ENCODE measurements at regions not wholly inside any gene's neighbourhood (a gene's known extent, or its start where the extent isn't known, plus 50 kb on each side); places are given as distances from the start of the nearest gene placed in this dataset.

DNA sequence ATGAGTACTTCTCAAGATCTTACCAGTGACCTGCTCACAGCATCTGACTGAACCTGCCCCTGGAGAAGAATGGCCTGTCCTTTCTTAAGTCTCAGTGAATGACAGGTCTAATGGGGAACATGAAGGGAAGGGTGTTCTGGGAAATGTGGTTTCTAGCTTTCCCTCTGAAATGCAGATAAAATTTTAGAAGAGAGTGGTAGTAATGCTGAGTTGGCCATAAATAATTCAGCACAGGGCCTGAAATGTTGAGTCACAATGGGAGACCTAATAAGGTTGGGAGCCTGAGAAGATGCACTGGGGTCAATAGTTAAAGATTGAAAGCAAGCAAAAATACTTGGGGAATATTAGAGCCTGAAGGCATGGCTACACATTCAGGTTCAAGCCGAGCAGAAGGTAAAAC, 214.9 kb upstream of the ARHGAP24 start:
- no peak for DNase-seq (ENCODE audit: low read depth)

DNA sequence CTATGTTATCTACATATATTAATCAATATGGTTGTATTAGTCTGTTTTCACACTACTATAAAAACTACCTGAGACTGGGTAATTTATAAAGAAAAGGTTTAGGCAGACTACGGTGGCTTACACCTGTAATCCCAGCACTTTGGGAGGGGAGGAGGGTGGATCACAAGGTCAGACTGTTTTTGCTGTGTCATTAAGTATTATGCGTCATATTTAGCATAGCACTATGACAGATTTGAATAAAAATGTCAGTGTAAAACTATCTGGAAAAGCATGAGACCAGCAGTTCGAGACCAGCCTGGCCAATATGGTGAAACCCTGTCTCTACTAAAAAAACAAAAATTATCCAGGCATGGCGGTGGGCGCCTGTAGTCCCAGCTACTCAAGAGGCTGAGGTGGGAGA, 209.7 kb upstream of the ARHGAP24 start:
- DNase-seq (ENCODE audit: low read depth) = no peak

DNA sequence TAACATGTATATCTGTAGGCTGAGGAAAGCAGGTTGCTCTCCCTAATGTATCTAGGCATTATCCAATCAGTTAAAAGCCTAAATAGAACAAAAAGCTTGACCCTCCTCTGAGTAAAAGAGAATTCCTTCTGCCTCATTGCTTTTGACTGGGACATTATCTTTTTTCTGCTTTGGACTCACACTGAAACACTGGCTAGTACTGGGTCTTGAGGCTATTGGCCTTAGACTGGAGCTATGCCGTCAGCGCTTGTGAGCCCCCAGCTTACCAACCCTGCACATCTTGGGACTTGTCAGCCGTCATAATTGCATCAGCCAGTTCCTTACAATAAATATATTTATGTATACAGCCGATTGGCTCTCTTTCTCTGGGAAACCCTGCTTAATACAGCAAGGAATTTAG, 206.8 kb upstream of the ARHGAP24 start:
- DNase-seq (ENCODE audit: low read depth) = no peak

DNA sequence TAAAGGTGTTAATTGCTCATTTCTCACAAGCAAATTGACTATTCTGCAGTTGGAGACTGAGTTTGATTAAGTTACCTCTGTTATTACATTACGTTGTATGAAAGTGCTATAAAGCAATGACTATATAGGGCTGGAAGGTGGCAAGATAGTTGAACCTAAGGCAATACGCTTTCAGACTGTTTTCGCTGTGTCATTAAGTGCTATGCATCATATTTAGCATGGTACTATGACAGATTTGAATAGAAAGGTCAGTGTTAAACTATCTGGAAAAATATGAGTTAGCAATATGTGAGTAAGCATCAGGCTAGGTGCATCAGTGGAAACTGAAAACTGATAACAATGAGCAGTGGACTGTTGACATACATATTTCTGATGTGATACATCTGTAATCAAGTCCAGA, 206.0 kb upstream of the ARHGAP24 start:
- DNase-seq (ENCODE audit: low read depth) = no peak

DNA sequence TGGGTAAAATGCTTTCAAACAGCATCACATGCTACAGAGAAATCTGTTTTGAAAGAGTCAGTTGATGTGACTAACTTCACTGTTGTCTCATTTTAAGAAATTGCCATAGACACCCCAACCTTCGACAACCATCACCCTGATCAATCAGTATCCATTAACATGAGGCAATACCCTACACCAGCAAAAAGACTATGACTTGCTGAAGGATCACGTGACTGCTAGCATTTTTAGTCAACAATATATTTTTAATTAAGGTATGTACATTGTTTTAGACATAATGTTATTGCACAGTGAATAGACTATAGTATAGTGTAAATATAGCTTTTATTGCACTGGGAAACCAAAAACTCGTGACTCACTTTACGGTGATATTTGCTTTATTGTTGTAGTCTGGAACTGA, 200.0 kb upstream of the ARHGAP24 start:
- no peak for DNase-seq (ENCODE audit: low read depth)

DNA sequence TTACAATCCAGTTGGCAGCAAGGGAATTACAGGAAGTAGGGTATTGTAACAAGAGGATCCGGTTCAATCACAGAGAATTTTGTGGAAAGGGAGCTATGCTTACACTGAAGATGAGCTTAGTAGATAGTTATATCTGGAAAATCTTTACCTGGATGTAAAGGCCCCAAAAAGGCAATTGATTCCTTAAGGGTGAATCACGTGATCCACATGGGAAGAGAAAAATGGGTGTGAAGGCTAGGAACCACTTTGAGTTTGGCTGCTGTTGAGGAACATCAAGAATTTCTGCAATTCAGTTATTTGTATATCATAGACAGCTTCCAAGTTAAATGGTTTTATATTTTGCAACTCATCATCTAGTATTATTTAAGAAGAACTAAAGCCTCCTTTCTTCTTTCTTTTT, 194.0 kb upstream of the ARHGAP24 start:
- DNase-seq (ENCODE audit: low read depth) = no peak

DNA sequence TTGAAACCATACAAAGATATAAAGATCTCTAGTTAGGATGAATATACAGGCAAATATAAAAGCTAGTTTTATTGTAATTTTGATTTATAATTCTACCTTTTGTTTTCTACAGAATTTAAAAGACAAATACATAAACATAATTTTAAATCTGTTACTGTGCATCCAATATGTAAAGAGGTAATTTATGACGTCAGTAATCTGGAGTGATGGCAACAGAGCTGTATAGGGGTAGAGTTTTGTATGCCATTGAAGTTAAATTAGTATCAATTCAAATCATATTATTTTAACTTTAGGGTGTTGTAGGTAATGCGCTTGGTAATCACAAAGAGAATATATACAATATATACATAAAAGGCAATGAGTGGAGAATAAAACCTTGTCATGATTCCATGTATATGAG, 183.7 kb upstream of the ARHGAP24 start:
- DNase-seq (ENCODE audit: low read depth) = no peak

DNA sequence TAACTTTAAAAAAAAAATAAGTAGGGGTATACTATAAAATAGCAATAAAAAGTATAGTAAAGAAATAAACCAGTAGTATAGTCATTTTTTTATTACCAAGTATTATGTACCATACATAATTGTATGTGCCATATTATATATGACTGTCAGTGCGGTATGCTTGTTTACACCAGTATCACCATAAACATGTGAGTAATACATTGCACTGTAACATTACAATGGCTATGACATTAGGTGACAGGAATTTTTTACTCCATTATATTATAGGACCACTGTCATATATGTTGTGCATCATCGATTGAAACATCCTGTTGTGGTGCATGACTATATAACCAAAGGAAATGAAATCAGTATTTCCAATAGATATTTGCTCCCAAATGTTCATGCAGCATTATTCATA, 176.9 kb upstream of the ARHGAP24 start:
- DNase-seq (ENCODE audit: low read depth) = no peak

DNA sequence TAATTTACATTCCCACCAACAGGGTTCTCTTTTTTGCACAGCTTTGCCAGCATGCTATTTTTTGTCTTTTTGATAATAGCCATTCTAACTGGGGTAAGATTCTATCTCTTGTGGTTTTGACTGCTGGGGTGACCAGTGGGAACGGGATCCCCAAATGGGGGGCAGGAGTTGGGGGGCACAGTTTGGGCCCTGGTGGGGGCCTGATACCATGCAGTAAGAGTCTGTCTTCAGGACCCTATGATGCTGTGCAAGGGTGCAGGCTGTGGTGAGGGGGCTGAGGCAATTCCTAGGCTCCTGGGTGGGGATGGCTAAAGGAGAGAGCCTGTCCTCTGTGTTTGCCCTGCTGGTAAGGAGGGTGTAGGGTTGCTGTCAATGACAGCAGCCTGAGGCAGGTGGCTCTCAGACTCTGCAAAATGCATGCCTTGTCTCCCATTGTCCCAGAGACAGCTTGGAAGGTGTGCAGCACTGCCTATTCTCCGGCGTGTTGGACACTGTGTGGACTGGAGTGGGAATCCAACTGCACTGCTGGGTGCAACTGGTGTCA, 172.7 kb upstream of the ARHGAP24 start:
- no peak for DNase-seq (ENCODE audit: low read depth)

DNA sequence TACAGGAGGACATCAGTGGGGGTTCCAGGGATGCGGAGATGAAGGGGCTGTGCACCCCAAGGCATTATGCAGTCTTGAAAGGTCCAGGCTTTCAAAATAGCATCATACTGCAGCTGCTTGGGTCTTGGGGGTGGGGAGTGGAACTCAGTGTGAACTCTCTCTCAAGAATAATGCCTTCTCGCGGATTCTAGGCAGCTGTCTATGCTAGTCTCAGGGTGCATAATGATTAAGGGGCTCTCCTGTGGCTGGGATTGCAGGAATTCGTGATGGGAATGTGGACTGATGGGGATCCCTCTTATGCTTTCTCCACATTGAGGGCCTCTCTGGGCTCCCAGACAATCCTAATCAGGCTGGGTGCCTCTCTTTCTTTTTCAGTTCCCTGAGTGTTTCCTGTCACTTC, 172.2 kb upstream of the ARHGAP24 start:
- no peak for DNase-seq (ENCODE audit: low read depth)

DNA sequence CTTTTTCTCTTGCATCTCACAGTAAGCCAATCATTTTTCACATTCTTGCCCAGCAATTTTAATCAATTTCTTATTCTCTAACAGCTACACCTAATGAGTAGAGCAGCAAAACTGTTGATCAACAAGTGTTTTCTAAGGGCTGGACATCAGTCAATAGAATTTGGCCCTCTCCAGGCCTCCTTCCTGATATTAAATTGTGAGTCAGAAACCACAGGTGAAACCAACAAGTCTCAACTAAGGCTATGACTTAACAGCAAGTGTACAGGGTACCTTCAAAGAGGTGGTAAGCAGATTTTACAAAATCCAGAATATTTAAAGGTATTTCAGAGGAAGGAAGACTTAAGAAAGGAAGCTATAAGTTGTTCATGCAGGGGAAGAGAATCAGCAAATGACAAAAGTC, 156.5 kb upstream of the ARHGAP24 start:
- DNase-seq (ENCODE audit: low read depth) = no peak

DNA sequence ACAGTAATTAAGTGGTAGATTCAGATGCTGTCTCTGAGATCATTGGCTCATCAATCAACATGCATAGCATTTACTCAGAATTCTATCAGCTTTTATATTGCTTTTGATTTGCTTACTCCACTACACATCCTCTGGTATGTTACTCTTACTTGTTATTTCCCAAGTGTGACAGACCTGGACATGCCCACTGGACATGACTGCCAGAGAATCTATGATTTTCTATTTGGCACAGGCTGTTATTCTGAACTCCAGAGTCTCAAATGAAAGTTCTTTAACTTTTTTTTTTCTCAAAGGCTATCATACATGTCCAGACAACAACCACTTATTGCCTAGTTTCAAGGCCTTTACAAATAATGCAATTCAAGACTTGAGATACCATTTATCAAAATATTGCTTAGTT, 116.1 kb upstream of the ARHGAP24 start:
- no peak for DNase-seq (ENCODE audit: low read depth)

DNA sequence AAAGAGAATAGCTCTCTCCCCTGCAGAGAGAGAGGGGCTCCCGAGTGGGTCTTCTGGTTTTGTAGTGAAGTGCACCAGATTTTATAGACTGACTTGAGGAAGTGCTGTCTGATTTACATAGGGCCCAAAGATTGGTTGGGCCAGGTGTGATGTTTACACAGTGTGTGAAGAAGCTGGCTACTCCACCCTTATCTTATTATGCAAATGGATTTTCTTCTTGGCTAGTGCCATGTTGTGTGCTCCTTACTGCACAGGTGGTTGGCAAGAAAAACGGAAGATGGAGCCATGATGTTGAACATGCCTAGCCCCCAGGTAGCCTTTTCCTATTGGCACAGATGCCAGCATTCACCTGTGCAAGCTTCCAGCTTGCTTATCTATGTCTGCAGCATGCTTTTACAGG, 112.4 kb upstream of the ARHGAP24 start:
- no peak for DNase-seq (ENCODE audit: low read depth)

DNA sequence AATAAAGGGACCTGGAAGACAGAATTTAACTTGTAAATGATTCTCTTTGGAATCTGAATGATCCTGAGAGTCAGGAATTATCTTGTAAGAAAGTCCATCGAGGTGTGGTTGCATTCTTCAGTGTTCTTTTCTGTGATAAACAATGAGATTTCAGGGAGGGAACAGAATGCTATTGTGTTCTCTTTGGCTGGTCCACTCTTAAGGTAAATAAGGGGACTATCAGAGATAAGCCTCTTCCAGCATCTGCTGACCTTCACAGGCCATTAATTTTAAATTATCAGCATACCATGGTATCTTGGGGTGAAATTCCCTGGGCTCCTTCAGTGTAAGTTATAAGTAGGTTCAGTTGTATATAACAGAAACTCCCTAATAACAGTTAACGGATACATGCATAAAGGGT, 107.1 kb upstream of the ARHGAP24 start:
- DNase-seq (ENCODE audit: low read depth) = no peak

DNA sequence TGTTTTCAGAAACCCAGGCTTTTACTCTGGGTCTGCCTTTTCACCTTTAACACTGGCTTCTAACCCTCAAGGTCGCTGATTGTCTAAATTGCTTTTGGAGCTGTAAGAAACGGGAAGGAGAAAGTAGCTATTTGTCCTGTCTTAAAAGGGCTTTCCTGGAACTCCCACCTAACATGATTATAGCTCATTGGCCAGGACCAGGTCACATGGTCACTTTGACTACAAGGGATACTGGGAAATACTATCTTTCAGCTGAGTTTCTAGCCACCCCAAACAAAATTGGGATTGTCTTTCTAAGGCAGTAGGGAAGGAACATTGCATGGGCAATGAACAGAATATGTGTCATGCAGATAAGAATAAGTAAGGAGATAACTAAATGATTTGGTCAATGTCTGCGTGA, 106.7 kb upstream of the ARHGAP24 start:
- no peak for DNase-seq (ENCODE audit: low read depth)

DNA sequence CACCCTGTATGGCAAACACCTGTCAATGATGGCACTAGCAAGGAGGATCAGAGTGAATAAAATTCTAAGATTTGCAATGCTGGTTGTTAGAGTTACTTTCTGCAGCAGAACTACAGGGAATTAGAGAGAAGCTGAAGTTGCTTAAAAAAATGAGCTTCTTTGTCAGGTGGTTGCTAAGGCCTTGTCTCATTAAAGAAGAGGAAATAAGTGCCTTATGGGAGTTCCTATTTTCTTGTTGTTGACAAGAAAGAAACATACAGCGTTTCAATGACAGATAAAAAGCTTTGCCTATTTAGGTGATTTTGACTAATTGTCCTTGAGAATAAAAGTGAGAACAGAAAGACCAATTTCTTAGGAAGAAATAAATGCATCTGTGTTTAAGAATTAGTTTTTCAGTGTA, 106.0 kb upstream of the ARHGAP24 start:
- DNase-seq (ENCODE audit: low read depth) = no peak

DNA sequence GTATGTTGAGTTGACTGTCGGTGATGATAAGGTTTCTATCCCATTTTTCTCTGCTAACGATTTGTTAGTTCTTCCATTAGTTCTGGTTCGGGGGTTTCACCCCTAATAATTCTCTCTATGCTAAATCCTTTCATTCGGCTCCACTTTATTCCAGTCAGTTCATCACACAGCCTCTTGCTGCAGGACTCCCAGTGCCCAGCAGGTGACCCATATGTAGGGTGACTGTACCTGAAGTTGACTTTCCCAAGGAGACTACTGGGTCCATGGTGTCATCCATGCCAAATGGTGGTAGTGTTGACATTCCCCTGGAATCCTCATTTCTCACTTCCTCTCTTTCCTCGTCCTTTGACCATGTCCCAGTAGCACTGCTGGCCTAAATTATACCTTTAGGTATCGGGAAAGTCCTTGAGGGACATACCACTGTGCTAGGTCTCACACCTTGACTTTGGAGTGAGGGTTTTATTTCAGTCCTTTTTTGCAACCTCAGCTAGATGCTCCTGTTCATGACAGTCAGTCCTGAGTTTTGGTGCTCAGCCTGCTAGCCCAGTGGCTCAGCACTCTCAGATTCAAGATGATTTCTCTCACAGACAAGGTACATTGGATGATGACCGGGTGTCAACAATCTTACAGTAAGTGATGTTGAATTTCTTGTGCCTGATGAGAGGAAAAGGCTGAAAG, 105.1 kb upstream of the ARHGAP24 start:
- no peak for DNase-seq (ENCODE audit: low read depth)

DNA sequence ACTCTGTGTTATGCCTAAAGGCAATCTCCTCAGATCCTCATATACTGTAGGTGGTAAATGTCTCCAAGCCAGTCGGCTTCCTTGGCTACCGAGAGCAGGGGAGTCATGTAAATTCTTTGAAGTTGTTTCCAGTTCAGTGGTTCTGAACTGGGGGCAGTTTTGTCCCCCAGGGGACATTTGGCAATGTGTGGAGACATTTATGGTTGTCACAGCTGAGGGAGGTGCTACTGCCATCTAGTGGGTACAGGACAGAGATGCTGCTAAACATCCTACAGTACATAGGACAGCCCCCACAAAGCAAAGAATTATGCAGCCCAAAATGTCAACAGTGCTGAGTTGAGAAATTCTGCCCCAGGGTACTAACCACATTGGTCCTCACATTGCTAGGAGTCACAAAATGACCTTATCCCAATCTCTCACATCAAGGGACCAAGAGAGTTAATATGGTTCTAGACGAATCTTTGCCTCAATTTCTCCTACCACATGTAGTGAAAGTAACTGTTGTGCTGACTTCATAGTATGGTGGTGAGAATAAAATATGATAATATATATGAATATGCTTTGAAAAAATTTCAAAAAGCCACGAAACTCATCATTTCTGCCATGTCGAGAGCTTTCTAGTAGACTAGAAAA, 104.4 kb upstream of the ARHGAP24 start:
- DNase-seq (ENCODE audit: low read depth) = no peak

DNA sequence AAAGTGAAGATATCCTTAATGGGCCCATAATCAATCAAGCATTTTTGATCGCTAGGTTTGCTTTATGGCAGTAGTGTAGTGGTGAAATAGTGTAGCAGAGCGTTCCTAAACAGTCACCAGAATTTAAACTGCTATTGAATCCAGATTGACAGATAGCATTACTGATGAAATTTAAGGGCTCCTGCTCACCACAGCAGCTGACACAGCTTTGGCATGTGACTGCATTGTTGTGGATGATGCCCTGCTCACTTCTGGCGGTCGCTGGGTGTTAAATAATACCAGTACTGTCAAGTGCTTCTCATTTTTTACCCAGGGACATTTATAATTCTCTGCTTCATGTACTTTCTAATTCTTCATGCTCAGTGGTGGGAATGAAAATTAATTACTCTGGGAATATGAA, 102.0 kb upstream of the ARHGAP24 start:
- no peak for DNase-seq (ENCODE audit: low read depth)

DNA sequence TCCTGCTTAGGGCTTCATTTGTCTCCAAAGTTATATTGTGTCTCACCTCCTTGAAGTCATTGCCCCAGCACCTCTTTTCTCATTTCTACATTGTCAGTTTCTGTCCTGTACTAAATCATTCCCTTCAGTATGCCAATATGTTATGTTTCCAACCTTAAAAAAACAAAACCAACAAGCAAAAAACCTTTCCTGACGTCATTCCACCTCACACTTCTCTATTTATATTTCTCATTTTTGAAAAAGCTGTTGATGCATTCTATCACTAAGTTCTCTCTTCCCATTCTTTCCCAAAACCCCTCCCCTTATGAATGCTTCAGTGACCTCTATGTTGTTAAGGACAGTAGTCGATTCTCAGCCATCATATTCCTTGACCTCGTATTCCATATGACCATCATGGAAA, 98.7 kb upstream of the ARHGAP24 start:
- DNase-seq (ENCODE audit: low read depth) = no peak

DNA sequence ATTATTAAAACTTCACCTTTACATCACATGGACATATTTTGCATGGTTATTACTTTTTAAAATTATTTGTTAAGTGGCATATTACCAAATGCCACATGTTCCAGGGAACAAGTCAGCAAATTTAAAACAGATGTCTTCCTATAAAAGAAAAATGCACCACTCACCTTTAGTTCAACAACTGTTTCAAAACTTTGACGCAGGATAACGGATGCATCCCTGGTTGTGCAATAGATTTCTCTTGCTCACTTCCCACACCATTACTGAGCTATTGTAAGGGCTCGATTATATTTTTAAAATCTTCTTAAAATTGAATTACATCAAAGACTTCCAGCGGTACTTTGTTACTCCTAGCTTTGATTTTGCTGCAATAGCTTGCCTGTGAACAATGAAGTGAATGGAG, 93.0 kb upstream of the ARHGAP24 start:
- no peak for DNase-seq (ENCODE audit: low read depth)

DNA sequence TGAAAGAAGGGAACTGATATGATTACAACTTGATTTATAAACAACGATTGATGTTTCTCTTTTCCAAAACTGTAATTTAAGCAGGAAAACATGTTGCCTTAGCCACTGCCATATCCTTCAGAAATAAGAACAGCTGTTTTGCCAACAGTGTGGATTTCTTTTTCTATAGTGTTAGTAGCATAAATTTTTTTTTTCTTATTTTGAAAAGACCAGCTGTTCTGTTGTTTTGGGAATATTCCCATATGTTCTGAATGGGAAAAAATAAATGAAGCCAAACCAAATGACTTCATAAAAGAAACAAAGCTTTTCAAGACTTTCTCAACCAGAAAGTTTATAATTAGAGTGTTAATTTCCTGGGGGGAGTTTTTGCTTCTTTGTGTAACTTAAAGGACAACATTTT, 83.9 kb upstream of the ARHGAP24 start:
- no peak for DNase-seq (ENCODE audit: low read depth)

DNA sequence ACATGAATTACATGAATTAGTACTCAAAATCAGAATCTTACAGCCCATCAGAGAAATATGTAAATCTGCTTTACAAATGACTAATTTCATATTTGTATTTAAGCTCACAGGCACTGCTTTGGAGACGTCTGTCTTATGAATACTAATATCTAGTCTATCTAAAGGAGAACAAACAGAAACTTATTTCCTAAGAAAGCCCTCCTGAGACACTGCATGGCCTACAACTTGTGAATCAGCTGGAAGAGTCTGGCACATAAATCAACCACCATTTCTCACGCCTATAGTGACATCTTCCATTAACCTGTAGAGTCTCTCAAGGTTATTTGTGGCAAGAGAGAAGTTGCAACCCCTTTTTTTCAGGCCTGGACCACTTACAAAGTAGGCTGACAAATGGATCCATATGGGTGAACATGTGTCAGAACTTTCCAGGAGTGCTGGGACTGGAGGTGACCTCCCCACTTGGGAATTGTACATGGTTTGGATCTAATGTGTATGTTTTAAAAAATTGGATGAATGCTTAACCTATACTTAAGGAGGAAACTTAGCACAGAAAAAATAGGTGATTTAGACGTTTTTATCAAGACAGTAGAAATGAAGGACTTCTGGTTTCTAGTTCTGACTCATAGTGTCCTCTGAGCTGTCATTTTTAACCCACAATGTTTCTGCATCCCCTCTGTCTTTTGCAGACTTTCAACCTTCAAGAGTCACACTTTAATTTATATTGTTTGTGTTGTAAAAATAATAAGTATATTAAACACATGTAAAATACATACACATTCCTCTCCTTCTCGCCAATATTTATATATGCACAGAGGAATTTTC, 83.2 kb upstream of the ARHGAP24 start:
- DNase-seq (ENCODE audit: low read depth) = no peak

Data from HS-27A (cell line).